Activated CD4-positive, alpha-beta memory T cell treated with anti-CD3 and anti-CD28 coated beads for 36 hours (primary cell): ENCODE measurements at regions not wholly inside any gene's neighbourhood (a gene's known extent, or its start where the extent isn't known, plus 50 kb on each side); places are given as distances from the start of the nearest gene placed in this dataset.

Experiments used
- CTCF ChIA-PET: fragments of 350-600 bp; sonication (Branson Sonifier 250); formaldehyde crosslinking; loops from one replicate; lab custom pipeline; 2021; ENCODE audit warnings: antibody characterized with exemption, inconsistent platforms; lab: Charles Lee
- POLR2A ChIA-PET: fragments of 350-600 bp; sonication (Branson Sonifier 250); formaldehyde crosslinking; loops from one replicate; lab custom pipeline; 2021; ENCODE audit warnings: antibody characterized with exemption; lab: Charles Lee
- DNase-seq: peaks from one replicate; pipeline ENCODE4 v3.0.0-alpha.2; 2020
- H3K27ac Mint-ChIP-seq: one replicate; pipeline ENCODE4 v1.8.0; 2021; ENCODE audit warnings: mixed read lengths
- H3K27me3 Mint-ChIP-seq: one replicate; pipeline ENCODE4 v1.8.0; 2021; ENCODE audit warnings: mixed read lengths
- H3K36me3 Mint-ChIP-seq: one replicate; pipeline ENCODE4 v1.8.0; 2021; ENCODE audit warnings: mixed read lengths
- H3K4me1 Mint-ChIP-seq: one replicate; pipeline ENCODE4 v1.8.0; 2021; ENCODE audit warnings: low read depth, mixed read lengths
- H3K4me3 Mint-ChIP-seq: one replicate; pipeline ENCODE4 v1.8.0; 2021; ENCODE audit warnings: mild to moderate bottlenecking, mixed read lengths
- H3K9me3 Mint-ChIP-seq: one replicate; pipeline ENCODE4 v1.8.0; 2021; ENCODE audit warnings: mixed read lengths
- intact Hi-C: fragments of 100-400 bp; cut with micrococcal nuclease; formaldehyde crosslinking; loops from one replicate; pipeline ENCODE4 v1.15.1; 2023

- no peak for DNase-seq
- CTCF ChIA-PET: no interaction called here
- Mint-ChIP-seq H3K4me3 (no peak overlapping the region), H3K4me1 (no peaks in the 10 kb centered on the region), H3K9me3 (peaks cover 6% of the 10 kb centered on the region), H3K27ac (no peak overlapping the region), H3K36me3 (no peaks in the 10 kb centered on the region), H3K27me3 (no peaks in the 10 kb centered on the region)
- intact Hi-C loops: no loop called here
- POLR2A ChIA-PET: no interaction called here
Observed at GRCh38 chr3:82773207-82773606, 1011.8 kb upstream of the GBE1 start.

DNA sequence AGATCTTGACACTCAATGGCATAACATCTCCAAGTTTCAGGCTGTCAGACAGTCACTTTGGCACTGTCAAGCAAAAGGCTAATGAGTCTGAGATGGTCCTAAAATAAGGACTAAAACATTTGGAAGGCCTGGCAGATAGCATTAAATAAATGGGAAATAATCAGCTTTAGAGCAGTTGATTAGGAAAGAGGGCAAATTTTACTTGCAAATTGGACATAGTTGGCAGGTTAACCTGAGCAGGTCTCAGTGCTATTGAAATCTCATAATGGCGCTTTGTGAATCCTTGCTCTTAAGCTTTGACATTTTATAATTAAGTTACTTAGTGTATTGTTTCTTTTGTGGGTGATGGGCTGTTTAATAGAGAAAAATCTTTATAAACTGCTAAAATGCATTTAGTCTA is 1003.1 kb upstream of the GBE1 start:
- no peaks in the 10 kb centered on the region for H3K27me3 Mint-ChIP-seq
- no peaks in the 10 kb centered on the region for H3K36me3 Mint-ChIP-seq
- no peaks in the 10 kb centered on the region for H3K4me1 Mint-ChIP-seq
- DNase-seq: no peak
- no peak overlapping the region for H3K27ac Mint-ChIP-seq
- CTCF ChIA-PET: no interaction called here
- no peak overlapping the region for H3K4me3 Mint-ChIP-seq
- intact Hi-C loops: no loop called here
- H3K9me3 Mint-ChIP-seq: peaks cover 12% of the 10 kb centered on the region
- POLR2A ChIA-PET: no interaction called here

GRCh38 chr3:82761858-82762257 is 1000.4 kb upstream of the GBE1 start:
- H3K9me3 Mint-ChIP-seq: peaks cover 13% of the 10 kb centered on the region
- H3K4me3 Mint-ChIP-seq: no peak overlapping the region
- H3K36me3 Mint-ChIP-seq: no peaks in the 10 kb centered on the region
- ChIA-PET CTCF (no interaction called here), POLR2A (no interaction called here)
- H3K27me3 Mint-ChIP-seq: no peaks in the 10 kb centered on the region
- H3K27ac Mint-ChIP-seq: no peak overlapping the region
- H3K4me1 Mint-ChIP-seq: no peaks in the 10 kb centered on the region
- intact Hi-C loops: no loop called here
- no peak for DNase-seq

- Mint-ChIP-seq H3K27ac (no peak overlapping the region), H3K4me3 (no peak overlapping the region)
- CTCF ChIA-PET: no interaction called here
Observed at GRCh38 chr3:82745544-82745943, 984.1 kb upstream of the GBE1 start.

DNA sequence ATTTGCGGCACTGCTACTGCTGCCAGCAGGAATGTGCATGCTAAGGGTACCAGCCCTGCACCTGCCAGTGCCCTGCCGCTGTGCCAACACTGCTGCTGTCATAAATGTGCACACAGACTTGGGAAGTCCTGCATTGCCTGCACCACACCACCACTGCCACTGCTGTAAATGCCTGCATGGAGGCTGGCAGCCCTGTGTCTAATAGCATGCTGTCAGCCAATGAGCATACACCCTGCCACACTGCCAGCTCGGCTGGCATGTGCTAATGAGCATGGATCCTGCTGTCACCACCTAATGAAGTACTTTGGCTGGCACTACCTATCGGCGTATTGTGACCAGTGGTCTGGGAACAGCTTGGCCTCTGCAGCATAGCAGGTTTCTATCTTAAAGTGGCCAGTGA is 981.8 kb upstream of the GBE1 start:
- Mint-ChIP-seq H3K27ac (no peak overlapping the region), H3K36me3 (no peaks in the 10 kb centered on the region), H3K9me3 (peaks cover 18% of the 10 kb centered on the region), H3K4me3 (no peak overlapping the region), H3K4me1 (no peaks in the 10 kb centered on the region), H3K27me3 (no peaks in the 10 kb centered on the region)
- POLR2A ChIA-PET: no interaction called here
- CTCF ChIA-PET: no interaction called here
- intact Hi-C loops: no loop called here
- no peak for DNase-seq

More at GRCh38 chr3:82745544-82745943, 984.1 kb upstream of the GBE1 start:
- Mint-ChIP-seq H3K27me3 (no peaks in the 10 kb centered on the region), H3K36me3 (no peaks in the 10 kb centered on the region), H3K4me1 (no peaks in the 10 kb centered on the region), H3K9me3 (peaks cover 18% of the 10 kb centered on the region)
- intact Hi-C loops: no loop called here
- POLR2A ChIA-PET: no interaction called here
- DNase-seq: no peak

- no peak for DNase-seq
- intact Hi-C loops: no loop called here
- no peak overlapping the region for H3K4me3 Mint-ChIP-seq
- ChIA-PET CTCF (no interaction called here), POLR2A (no interaction called here)
- H3K27ac Mint-ChIP-seq: no peak overlapping the region
- H3K9me3 Mint-ChIP-seq: peaks cover 11% of the 10 kb centered on the region
- H3K4me1 Mint-ChIP-seq: no peaks in the 10 kb centered on the region
- no peaks in the 10 kb centered on the region for H3K27me3 Mint-ChIP-seq
- H3K36me3 Mint-ChIP-seq: no peaks in the 10 kb centered on the region
Observed at GRCh38 chr3:82741346-82741745, 979.9 kb upstream of the GBE1 start.

DNA sequence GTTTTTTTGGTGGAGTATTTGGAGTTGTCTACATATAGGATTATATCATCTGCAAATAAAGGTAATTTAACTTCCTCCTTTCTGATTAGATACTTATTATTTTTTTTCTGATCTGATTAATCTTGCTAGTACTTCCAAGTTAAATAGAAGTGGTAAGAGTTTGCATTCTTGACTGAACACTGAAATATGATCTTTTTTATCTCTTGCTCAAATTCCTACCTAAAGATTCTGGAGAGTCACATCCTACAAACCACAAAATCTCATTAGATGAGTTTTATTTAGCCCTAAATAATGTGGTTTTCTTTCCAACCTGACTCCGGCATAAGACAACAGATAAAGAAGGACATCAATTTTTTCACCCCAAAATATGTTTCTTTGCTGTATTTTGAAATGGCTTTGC is 977.9 kb upstream of the GBE1 start:
- H3K4me3 Mint-ChIP-seq: no peak overlapping the region
- ChIA-PET CTCF (no interaction called here), POLR2A (no interaction called here)
- H3K27me3 Mint-ChIP-seq: no peaks in the 10 kb centered on the region
- DNase-seq: no peak
- H3K27ac Mint-ChIP-seq: no peak overlapping the region
- intact Hi-C loops: no loop called here
- H3K36me3 Mint-ChIP-seq: no peaks in the 10 kb centered on the region
- no peaks in the 10 kb centered on the region for H3K4me1 Mint-ChIP-seq
- H3K9me3 Mint-ChIP-seq: peaks cover 6% of the 10 kb centered on the region

GRCh38 chr3:82736696-82737277 is 975.3 kb upstream of the GBE1 start:
- H3K27ac Mint-ChIP-seq: no peak overlapping the region
- H3K4me1 Mint-ChIP-seq: no peaks in the 10 kb centered on the region
- POLR2A ChIA-PET: no interaction called here
- H3K4me3 Mint-ChIP-seq: no peak overlapping the region
- H3K27me3 Mint-ChIP-seq: no peaks in the 10 kb centered on the region
- no peaks in the 10 kb centered on the region for H3K36me3 Mint-ChIP-seq
- intact Hi-C loops: no loop called here
- no peaks in the 10 kb centered on the region for H3K9me3 Mint-ChIP-seq
- no peak for DNase-seq
- CTCF ChIA-PET: no interaction called here

GRCh38 chr3:82715091-82715856 is 953.8 kb upstream of the GBE1 start:
- no peak overlapping the region for H3K4me3 Mint-ChIP-seq
- H3K9me3 Mint-ChIP-seq: peaks cover 5% of the 10 kb centered on the region
- no peaks in the 10 kb centered on the region for H3K27me3 Mint-ChIP-seq
- no peak for DNase-seq
- no peaks in the 10 kb centered on the region for H3K36me3 Mint-ChIP-seq
- ChIA-PET CTCF (no interaction called here), POLR2A (no interaction called here)
- intact Hi-C loops: no loop called here
- no peak overlapping the region for H3K27ac Mint-ChIP-seq
- no peaks in the 10 kb centered on the region for H3K4me1 Mint-ChIP-seq

GRCh38 chr3:82707035-82707434 is 945.6 kb upstream of the GBE1 start:
- Mint-ChIP-seq H3K36me3 (no peaks in the 10 kb centered on the region), H3K27ac (no peak overlapping the region), H3K4me3 (no peak overlapping the region), H3K4me1 (no peaks in the 10 kb centered on the region), H3K27me3 (no peaks in the 10 kb centered on the region), H3K9me3 (peaks cover 24% of the 10 kb centered on the region)
- no peak for DNase-seq
- ChIA-PET POLR2A (no interaction called here), CTCF (no interaction called here)
- intact Hi-C loops: no loop called here

- Mint-ChIP-seq H3K4me3 (no peak overlapping the region), H3K27ac (no peak overlapping the region), H3K9me3 (peaks cover 17% of the 10 kb centered on the region), H3K36me3 (no peaks in the 10 kb centered on the region), H3K4me1 (no peaks in the 10 kb centered on the region), H3K27me3 (no peaks in the 10 kb centered on the region)
- ChIA-PET POLR2A (no interaction called here), CTCF (no interaction called here)
- intact Hi-C loops: no loop called here
- no peak for DNase-seq
Observed at GRCh38 chr3:82685761-82686160, 924.3 kb upstream of the GBE1 start.

GRCh38 chr3:82676356-82677026 is 915.0 kb upstream of the GBE1 start:
- Mint-ChIP-seq H3K4me3 (no peak overlapping the region), H3K4me1 (no peaks in the 10 kb centered on the region), H3K9me3 (peaks cover 13% of the 10 kb centered on the region), H3K36me3 (no peaks in the 10 kb centered on the region), H3K27ac (no peak overlapping the region), H3K27me3 (no peaks in the 10 kb centered on the region)
- DNase-seq: no peak
- POLR2A ChIA-PET: no interaction called here
- intact Hi-C loops: no loop called here
- CTCF ChIA-PET: no interaction called here

DNA sequence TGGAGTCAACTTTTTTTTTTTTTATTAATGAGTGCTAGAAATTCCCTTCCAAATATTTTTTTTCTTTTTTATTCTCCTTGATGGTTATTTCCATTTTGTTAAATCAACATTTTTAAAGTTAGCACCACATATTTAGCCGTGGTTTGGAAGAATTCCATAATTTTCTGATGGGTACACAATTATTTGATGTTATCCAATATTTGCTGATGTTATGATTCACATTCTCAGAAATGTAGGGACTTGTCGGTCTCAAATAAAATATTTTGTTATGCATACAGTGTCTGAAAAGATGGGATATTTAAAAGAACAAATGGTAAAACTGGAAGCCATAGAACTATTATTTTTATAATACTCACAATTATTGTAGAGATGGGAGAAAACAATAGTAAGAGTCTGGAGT is 911.5 kb upstream of the GBE1 start:
- intact Hi-C loops: no loop called here
- Mint-ChIP-seq H3K4me1 (no peaks in the 10 kb centered on the region), H3K4me3 (no peak overlapping the region), H3K27me3 (no peaks in the 10 kb centered on the region), H3K36me3 (no peaks in the 10 kb centered on the region), H3K27ac (no peak overlapping the region), H3K9me3 (peaks cover 13% of the 10 kb centered on the region)
- no peak for DNase-seq
- POLR2A ChIA-PET: no interaction called here
- CTCF ChIA-PET: no interaction called here
